ENCODE measurements at regions not wholly inside any gene's neighbourhood (a gene's known extent, or its start where the extent isn't known, plus 50 kb on each side); places are given as distances from the start of the nearest gene placed in this dataset.
"Not testable (repeated sequence)": the region's sequence is repeated elsewhere in the genome, so short reads cannot be mapped to it uniquely, and the experiment has no call there.

DNA sequence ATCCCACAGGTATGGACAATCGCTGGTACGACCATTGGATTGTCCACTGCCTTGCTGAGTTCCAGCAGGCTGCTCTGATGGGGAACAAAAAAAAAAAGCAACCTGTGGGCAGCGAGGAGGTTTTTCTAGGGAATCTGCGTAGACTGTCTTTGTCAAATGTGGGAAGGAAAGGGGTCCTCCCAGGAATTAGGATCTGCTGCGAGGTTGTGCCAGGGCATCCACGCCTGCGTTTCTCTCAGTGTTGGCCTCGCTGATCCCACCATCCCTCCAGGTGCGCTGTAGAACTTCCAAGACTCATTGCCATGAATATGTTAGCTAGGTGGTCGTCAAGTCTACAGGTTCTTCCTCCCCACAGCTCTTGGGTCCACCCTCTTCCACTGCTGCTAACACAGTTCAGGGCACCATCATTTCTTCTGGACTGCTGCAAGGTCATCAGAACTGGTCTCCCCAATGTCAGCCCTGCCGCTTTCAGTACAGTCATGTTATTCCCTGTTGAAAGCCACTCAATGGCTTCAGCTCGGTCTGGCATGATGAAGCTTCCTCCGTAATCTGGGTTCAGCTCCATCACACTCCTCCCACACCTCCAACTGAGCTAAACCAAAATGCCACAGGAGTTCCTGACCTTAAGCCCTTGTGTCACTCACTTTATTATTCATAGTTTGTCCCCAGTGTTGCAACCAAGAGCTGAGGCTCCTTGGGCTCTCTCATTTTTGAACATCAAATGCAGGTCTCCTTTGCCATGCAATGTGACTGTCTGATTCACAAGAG, 79.5 kb upstream of the DMRT1 start:
- DNase-seq (ENCODE audit: low spot score) = no peak

DNA sequence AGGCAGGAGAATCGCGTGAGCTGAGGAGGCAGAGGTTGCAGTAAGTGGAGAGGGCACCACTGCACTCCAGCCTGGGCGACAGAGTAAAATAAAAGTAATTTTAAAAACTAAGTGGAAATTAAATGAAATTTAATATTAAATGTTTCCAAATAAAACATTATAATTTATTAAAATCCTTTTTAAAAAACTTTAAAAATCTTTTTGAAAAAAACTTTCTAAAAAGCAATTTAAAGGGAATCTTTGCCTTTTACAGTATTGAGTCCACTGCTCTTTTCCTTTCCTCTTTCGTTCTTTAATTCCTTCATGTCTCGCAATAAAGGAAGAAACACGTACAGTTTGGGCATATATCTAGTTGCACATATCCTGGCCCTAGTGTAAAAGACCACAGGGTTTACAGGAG, 77.8 kb upstream of the DMRT1 start:
- no peak for DNase-seq (ENCODE audit: low spot score)

DNA sequence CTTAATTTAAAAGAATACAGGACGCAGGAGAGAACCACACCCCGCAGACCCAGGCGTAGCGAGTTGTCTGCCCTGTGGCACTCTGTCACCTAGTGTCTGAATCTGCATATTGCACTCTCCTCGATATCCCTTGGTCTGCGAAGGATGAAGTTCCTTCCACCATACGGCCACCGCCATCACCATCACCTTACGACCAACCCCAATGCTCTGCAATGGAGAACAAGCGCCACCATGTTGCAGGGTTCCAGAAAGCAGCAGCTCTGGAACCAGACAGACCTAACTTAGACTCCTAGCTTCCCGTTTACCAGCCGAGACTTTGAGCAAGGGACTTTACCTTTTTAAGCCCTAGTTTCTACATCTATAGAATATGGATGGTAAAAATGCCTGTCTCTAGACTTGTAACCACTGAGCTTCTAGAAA, 77.4 kb upstream of the DMRT1 start:
- DNase-seq (ENCODE audit: low spot score) = peak; percentile 80

DNA sequence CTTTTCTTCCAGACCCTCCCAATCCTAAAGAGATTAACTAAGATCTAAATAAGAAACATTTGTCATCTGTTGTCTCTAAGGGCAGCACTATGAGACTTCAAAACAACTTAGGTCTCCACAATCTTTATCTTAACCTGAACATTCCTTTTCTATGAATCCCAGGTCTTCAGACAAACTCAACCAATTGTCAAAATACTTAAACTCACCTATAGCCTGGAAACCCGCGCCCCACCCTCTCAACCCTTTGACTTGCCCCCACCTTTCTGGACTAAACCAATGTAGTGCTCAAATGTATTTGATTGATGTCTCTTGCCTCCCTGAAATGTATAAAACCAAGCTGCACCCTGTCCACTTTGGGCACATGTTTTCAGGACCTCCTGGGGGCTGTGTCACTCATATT, 76.5 kb upstream of the DMRT1 start:
- DNase-seq (ENCODE audit: low spot score) = no peak

DNA sequence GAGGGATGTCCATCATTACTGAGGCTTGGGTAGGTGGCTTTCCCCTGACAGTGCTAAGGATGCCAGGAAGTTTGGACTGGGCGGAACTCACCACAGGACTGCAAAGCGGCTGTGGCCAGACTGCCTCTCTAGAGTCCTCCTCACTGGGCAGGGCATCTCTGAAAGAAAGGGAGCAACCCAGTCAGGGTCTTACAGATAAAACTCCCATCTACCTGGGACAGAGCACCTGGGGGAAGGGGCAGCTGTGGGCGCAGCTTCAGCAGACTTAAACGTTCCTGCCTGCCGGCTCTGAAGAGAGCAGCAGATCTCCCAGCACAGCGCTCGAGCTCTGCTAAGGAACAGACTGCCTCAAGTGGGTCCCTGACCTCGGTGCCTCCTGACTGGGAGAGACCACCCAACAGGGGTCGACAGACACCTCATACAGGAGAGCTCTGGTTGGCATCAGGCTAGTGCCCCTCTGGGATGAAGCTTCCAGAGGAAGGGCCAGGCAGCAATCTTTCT, 74.4 kb upstream of the DMRT1 start:
- DNase-seq (ENCODE audit: low spot score) = not testable (repeated sequence)

DNA sequence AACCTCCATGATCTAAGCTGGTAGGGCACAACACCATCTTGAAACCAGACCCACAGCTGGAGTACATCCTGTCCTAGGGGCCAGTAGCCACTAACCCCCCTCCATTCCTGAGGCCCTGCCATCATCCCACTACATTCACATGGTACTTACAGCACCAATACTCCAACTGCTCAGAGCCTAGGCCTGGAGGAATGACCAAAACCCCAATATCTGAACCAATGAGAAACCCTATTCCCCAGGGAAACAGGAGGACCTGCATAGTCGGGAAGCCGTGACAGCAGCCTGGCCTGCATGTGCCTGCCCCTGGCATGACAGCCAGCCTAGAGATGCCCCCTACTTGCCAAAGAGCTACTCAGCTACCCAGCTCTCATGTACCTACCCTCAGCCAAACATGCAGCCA, 65.4 kb upstream of the DMRT1 start:
- no peak for DNase-seq (ENCODE audit: low spot score)

DNA sequence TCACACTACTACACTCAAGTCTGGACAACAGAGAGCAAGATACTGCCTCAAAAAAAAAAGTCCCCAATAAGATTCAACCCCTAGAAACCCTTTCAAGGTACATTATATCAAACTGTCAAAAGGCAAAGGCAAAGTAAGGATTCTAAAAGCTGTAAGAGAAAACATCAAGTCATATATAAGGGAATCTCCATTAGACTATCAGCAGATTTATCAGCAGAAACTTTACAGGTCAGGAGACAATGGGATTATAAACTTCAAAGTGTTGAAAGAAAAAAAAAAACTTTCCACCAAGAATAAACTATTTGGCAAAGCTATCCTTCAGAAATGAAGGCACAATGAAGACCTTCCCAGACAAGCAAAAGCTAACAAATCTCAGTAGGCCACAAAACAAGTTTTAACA, 63.5 kb upstream of the DMRT1 start:
- DNase-seq (ENCODE audit: low spot score) = no peak

DNA sequence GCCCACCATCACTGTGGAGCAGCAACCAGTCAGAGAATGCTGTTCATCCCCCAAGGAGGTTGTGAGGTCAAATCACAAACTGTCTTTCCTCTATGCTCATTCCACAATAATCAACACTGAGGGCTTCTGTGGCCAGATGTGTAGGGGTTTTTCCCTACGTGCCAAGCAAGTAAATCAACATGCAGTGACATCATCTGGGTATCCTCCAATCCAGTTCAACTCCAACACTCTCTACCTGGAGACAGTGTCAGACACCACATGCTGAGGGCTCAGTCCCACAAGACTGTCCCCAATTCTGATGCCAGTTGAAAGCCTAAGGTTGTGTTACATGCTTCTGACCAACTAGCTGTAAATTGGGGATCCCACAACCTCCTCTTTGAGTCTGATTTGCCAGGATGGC, 57.3 kb upstream of the DMRT1 start:
- no peak for DNase-seq (ENCODE audit: low spot score)

DNA sequence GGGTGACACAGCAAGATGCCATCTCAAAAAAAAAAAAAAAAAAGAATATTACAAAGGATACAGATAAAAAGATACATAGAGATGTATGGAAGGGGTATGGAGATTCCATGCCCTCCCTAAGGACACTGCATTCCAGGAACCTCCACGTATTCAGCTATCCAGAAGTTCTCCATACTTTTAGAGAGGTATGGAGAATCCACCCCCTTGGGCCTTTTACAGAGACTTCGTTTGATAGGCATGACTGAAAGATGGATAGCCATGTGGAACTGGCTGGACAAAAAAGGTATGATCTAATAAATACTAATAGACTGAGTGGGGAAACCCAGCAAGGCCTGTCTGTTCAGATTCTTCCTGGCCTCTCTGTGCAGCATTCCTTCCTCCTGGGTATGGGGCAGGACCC, 56.6 kb upstream of the DMRT1 start:
- no peak for DNase-seq (ENCODE audit: low spot score)

DNA sequence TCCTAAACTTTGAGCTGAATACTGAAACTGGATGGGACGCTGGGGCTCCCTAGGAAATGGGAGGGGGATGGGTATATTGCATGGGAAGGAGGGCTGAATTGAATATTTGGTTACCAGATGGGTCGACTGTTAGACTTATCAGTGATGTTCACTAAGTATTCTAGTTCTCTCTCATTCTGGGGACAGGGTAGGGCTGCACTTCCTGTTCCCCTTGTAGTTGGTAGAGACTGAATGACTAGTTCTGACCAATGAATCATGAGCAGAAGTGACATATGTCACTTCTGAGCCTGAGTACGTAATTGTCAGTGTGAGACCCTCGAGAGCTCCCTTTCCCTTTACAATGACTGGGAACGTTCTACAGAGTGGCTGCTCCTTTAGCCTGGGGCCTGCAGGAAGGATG, 55.5 kb upstream of the DMRT1 start:
- no peak for DNase-seq (ENCODE audit: low spot score)

DNA sequence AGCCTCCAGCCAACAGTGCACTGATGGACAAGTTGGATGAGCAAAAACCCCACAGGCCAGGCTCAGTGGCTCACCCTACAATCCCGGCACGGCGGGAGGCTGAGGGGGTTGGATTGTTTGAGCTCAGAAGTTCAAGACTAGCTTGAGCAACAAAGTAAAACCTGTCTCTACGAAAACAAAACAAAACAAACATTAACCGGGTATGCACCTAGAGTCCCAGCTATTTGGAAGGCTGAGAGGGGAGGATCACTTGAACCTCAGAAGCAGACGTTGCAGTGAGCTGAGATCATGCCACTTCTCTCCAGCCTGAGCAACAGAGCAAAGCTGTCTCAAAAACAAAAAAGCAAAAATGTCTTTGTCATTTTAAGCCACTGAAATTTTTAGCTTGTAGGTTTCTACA, 55.1 kb upstream of the DMRT1 start:
- no peak for DNase-seq (ENCODE audit: low spot score)

DNA sequence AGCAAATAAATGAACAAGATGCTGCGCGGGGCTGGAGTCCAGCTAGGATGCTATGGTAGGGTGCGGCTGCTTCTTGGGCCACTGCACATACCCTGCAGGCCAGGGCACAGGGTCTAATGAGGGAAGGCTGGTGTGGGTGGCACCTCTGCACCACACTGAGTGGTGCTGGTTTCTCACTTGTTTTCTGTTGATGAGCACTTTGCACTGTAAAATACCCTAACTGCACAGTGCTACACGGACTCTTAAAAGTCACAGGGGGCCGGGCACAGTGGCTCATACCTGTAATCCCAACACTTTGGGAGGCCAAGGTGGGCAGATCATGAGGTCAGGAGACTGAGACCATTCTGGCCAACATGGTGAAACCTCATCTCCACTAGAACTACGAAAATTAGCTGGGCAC, 52.7 kb upstream of the DMRT1 start:
- DNase-seq (ENCODE audit: low spot score) = no peak
